ENCODE measurements at regions not wholly inside any gene's neighbourhood (a gene's known extent, or its start where the extent isn't known, plus 50 kb on each side); places are given as distances from the start of the nearest gene placed in this dataset.
"Not testable (repeated sequence)": the region's sequence is repeated elsewhere in the genome, so short reads cannot be mapped to it uniquely, and the experiment has no call there.

- not testable (repeated sequence) for DNase-seq
These were observed 960.0 kb downstream of the LTN1 start for GRCh38 chr21:28032652-28033051.

- DNase-seq, result not testable (repeated sequence)
These were observed 961.6 kb downstream of the LTN1 start for GRCh38 chr21:28031066-28031465.

GRCh38 chr21:28025111-28025510 lies 967.6 kb downstream of the LTN1 start:
- DNase-seq, result no peak

- no peak for DNase-seq
These were observed 973.7 kb downstream of the LTN1 start for GRCh38 chr21:28018741-28019669.

GRCh38 chr21:28018213-28018612 lies 974.5 kb downstream of the LTN1 start:
- no peak for DNase-seq

- no peak for DNase-seq
These were observed 976.1 kb downstream of the LTN1 start for GRCh38 chr21:28016571-28016970.

- not testable (repeated sequence) for DNase-seq
These were observed 979.6 kb downstream of the LTN1 start for GRCh38 chr21:28013123-28013522.

- not testable (repeated sequence) for DNase-seq
These were observed 980.7 kb downstream of the LTN1 start for GRCh38 chr21:28011970-28012369.

GRCh38 chr21:28008245-28008644 lies 984.4 kb downstream of the LTN1 start:
- not testable (repeated sequence) for DNase-seq

GRCh38 chr21:28003627-28004026 lies 989.0 kb downstream of the LTN1 start:
- not testable (repeated sequence) for DNase-seq

- DNase-seq, result not testable (repeated sequence)
These were observed 995.8 kb downstream of the LTN1 start for GRCh38 chr21:27996906-27997305.

- DNase-seq, result not testable (repeated sequence)
These were observed 1007.9 kb downstream of the LTN1 start for GRCh38 chr21:27984663-27985325.

- not testable (repeated sequence) for DNase-seq
These were observed 1012.6 kb upstream of the ADAMTS5 start for GRCh38 chr21:27979446-27979845.

- no peak for DNase-seq
These were observed 1008.6 kb upstream of the ADAMTS5 start for GRCh38 chr21:27975514-27975913.

GRCh38 chr21:27974152-27974551 lies 1007.3 kb upstream of the ADAMTS5 start:
- DNase-seq, result not testable (repeated sequence)

GRCh38 chr21:27968240-27968639 lies 1001.4 kb upstream of the ADAMTS5 start:
- DNase-seq, result not testable (repeated sequence)

GRCh38 chr21:27954543-27955165 lies 987.8 kb upstream of the ADAMTS5 start:
- no peak for DNase-seq

- no peak for DNase-seq
These were observed 986.6 kb upstream of the ADAMTS5 start for GRCh38 chr21:27953340-27954045.

GRCh38 chr21:27949093-27949492 lies 982.2 kb upstream of the ADAMTS5 start:
- DNase-seq, result not testable (repeated sequence)

- DNase-seq, result not testable (repeated sequence)
These were observed 963.4 kb upstream of the ADAMTS5 start for GRCh38 chr21:27930108-27930767.

- not testable (repeated sequence) for DNase-seq
These were observed 962.3 kb upstream of the ADAMTS5 start for GRCh38 chr21:27929179-27929578.

GRCh38 chr21:27928534-27929115 lies 961.7 kb upstream of the ADAMTS5 start:
- not testable (repeated sequence) for DNase-seq

All from NCI-H2081 treated with DMSO at 0.1 percent for 48 hours (cell line).